KMS-11 (cell line): ENCODE measurements at regions not wholly inside any gene's neighbourhood (a gene's known extent, or its start where the extent isn't known, plus 50 kb on each side); places are given as distances from the start of the nearest gene placed in this dataset.

ENCODE experiments used
- H2AFZ ChIP-seq: fragments of 200-600 bp; sonication (generic); 2 replicates; pipeline ENCODE4 v1.6.1; 2016; ENCODE audit warnings: antibody characterized with exemption, mixed run types, low read depth
- H3K27ac ChIP-seq: fragments of 200-600 bp; sonication (generic); 2 replicates; pipeline ENCODE4 v1.6.1; 2016; ENCODE audit warnings: mild to moderate bottlenecking, mixed run types
- H3K27me3 ChIP-seq: fragments of 200-600 bp; sonication (generic); 2 replicates; pipeline ENCODE4 v1.6.1; 2017; ENCODE audit warnings: mild to moderate bottlenecking, low read depth, mixed run types, moderate library complexity; ENCODE audit not compliant: insufficient read depth
- H3K36me3 ChIP-seq: fragments of 200-600 bp; sonication (generic); 2 replicates; pipeline ENCODE4 v1.6.1; 2017; ENCODE audit warnings: mild to moderate bottlenecking, mixed run types; ENCODE audit not compliant: insufficient read depth
- H3K4me1 ChIP-seq: fragments of 200-600 bp; sonication (generic); 2 replicates; pipeline ENCODE4 v1.6.1; 2016; ENCODE audit warnings: mild to moderate bottlenecking, low read depth, mixed run types; ENCODE audit not compliant: poor library complexity, severe bottlenecking
- H3K4me2 ChIP-seq: fragments of 200-600 bp; sonication (generic); 2 replicates; pipeline ENCODE4 v1.7.0; 2016; ENCODE audit warnings: mild to moderate bottlenecking, mixed run types
- H3K4me3 ChIP-seq: fragments of 200-600 bp; sonication (generic); IDR thresholded peaks from 2 replicates; pipeline ENCODE4 v1.6.1; 2017; ENCODE audit warnings: low read depth, low read length, mixed read lengths; ENCODE audit not compliant: insufficient read depth
- H3K79me2 ChIP-seq: fragments of 200-600 bp; sonication (generic); 2 replicates; pipeline ENCODE4 v1.6.1; 2016; ENCODE audit warnings: low read depth, mixed run types; ENCODE audit not compliant: insufficient read depth
- H3K9ac ChIP-seq: fragments of 200-600 bp; sonication (generic); 2 replicates; pipeline ENCODE4 v1.6.1; 2016; ENCODE audit warnings: mild to moderate bottlenecking, mixed run types
- H4K20me1 ChIP-seq: fragments of 200-600 bp; sonication (generic); 2 replicates; pipeline ENCODE4 v1.6.1; 2016; ENCODE audit warnings: mild to moderate bottlenecking, mixed run types; ENCODE audit not compliant: insufficient read depth
- CTCF ChIP-seq: fragments of 200-600 bp; sonication (generic); conservative IDR thresholded peaks from 2 replicates; pipeline ENCODE4 v1.6.1; 2017; ENCODE audit warnings: low read depth, mild to moderate bottlenecking, antibody characterized with exemption, low read length, moderate library complexity, mixed read lengths

- H3K27me3 ChIP-seq = no peaks in the 10 kb centered on the region
- no peak overlapping the region for H3K4me3 ChIP-seq
- peaks cover 50% of the 10 kb centered on the region for H3K4me1 ChIP-seq
- peak overlapping the region; percentile 53 for H3K27ac ChIP-seq
- peak overlapping the region; percentile 34 for H2AFZ ChIP-seq
- no peaks in the 10 kb centered on the region for H4K20me1 ChIP-seq
- H3K9ac ChIP-seq = peak overlapping the region; percentile 11
- TF ChIP-seq CTCF = no peak
- no peaks in the 10 kb centered on the region for H3K36me3 ChIP-seq
- no peaks in the 10 kb centered on the region for H3K79me2 ChIP-seq
- peak overlapping the region; percentile 61 for H3K4me2 ChIP-seq
These were observed 238.3 kb upstream of the NFE2L3 start for GRCh38 chr7:25913598-25914224.

DNA sequence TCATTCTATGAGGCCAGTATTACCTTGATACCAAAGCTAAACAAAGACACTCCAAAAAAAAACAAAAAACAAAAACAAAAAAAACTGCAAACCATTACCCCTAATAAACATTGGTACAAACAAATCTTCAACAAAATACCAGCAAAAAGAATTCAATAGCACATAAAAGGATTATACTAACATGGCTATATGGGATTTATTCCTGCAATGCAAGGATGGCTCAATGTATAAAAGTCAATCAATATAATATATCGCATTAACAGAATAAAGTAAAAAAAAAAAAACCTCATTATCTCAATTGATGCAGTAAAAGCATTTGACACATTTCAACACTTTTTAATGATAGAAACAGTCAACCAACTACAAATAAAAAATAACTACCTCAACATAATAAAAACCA lies 233.3 kb upstream of the NFE2L3 start:
- no peak overlapping the region for H3K4me3 ChIP-seq
- no peaks in the 10 kb centered on the region for H3K27me3 ChIP-seq
- no peak overlapping the region for H3K4me2 ChIP-seq
- H2AFZ ChIP-seq = no peak overlapping the region
- TF ChIP-seq CTCF = no peak
- H4K20me1 ChIP-seq = no peaks in the 10 kb centered on the region
- H3K9ac ChIP-seq = no peak overlapping the region
- no peak overlapping the region for H3K27ac ChIP-seq
- H3K79me2 ChIP-seq = no peaks in the 10 kb centered on the region
- no peaks in the 10 kb centered on the region for H3K36me3 ChIP-seq
- H3K4me1 ChIP-seq = peaks cover 18% of the 10 kb centered on the region

- Histone ChIP-seq H3K4me3 (no peak overlapping the region), H3K9ac (no peak overlapping the region), H3K27ac (no peak overlapping the region), H3K4me1 (no peaks in the 10 kb centered on the region), H2AFZ (no peak overlapping the region), H4K20me1 (no peaks in the 10 kb centered on the region), H3K79me2 (no peaks in the 10 kb centered on the region), H3K27me3 (no peaks in the 10 kb centered on the region), H3K36me3 (no peaks in the 10 kb centered on the region), H3K4me2 (no peak overlapping the region)
- TF ChIP-seq CTCF = no peak
These were observed 229.7 kb upstream of the NFE2L3 start for GRCh38 chr7:25922296-25922695.

DNA sequence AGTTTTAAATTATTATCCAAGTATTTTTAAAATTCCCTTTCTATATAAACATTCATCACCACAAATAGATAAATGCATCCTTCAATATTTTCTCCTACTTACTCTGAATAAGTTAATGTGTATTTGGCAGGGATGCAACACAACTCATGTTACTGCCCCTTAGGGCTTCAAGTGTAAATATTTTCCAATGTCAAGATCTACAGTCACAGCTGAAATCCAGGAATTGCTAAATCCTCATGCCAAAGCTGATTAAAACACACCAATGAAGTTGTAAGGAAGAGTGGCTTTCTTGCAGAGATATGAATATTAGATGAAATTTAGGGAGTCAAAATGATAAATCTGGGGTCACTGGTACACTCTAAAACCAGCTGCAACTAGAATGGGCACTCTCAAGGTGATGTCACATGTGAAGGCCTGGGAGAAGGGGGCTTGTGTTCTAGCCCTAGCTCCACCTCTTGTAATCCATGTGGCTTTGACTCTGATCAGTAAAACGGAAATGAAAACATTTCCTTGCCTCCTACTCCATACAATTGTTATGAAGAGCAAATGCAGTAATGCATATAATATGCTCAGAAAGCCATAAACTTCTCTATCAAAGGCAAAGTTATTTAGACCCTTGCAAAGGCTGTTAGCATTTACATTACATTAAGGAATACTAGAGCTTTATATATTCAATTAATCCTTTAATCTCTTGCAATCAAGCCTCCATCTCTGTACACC lies 228.1 kb upstream of the NFE2L3 start:
- H3K27ac ChIP-seq = no peak overlapping the region
- H3K79me2 ChIP-seq = no peaks in the 10 kb centered on the region
- H2AFZ ChIP-seq = no peak overlapping the region
- no peak overlapping the region for H3K9ac ChIP-seq
- H4K20me1 ChIP-seq = no peaks in the 10 kb centered on the region
- H3K36me3 ChIP-seq = no peaks in the 10 kb centered on the region
- TF ChIP-seq CTCF = no peak
- H3K4me1 ChIP-seq = no peaks in the 10 kb centered on the region
- H3K4me3 ChIP-seq = no peak overlapping the region
- H3K27me3 ChIP-seq = no peaks in the 10 kb centered on the region
- no peak overlapping the region for H3K4me2 ChIP-seq
